ENCODE measurements at regions not wholly inside any gene's neighbourhood (a gene's known extent, or its start where the extent isn't known, plus 50 kb on each side); places are given as distances from the start of the nearest gene placed in this dataset.

DNA sequence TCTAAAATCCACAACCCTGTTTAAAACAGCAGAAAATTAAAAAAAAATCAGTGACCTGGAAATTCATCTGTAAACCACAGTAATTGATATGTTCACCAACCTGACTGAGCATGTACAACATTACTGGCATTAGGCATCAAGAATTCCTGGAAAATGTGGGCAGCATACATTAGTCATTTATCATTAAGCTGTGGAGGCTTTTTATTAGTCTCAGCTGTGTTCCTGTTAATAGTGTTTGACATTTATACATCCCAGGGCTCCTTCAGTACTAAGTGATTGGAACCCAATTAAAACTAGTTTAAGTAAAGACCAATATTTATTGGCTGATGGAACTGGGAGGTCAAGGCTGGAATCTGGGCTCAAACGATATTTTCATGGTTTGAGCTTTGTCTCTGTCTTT, 227.3 kb upstream of the GIMD1 start:
- H3K4me3 ChIP-seq (ENCODE audit: low read depth, low read length), result no peak overlapping the region
- no peaks in the 10 kb centered on the region for H3K27me3 ChIP-seq
- no peaks in the 10 kb centered on the region for H3K4me1 ChIP-seq
- H3K36me3 ChIP-seq, result no peaks in the 10 kb centered on the region
- H3K9me3 ChIP-seq, result no peaks in the 10 kb centered on the region
- TF ChIP-seq, protein P1, sequence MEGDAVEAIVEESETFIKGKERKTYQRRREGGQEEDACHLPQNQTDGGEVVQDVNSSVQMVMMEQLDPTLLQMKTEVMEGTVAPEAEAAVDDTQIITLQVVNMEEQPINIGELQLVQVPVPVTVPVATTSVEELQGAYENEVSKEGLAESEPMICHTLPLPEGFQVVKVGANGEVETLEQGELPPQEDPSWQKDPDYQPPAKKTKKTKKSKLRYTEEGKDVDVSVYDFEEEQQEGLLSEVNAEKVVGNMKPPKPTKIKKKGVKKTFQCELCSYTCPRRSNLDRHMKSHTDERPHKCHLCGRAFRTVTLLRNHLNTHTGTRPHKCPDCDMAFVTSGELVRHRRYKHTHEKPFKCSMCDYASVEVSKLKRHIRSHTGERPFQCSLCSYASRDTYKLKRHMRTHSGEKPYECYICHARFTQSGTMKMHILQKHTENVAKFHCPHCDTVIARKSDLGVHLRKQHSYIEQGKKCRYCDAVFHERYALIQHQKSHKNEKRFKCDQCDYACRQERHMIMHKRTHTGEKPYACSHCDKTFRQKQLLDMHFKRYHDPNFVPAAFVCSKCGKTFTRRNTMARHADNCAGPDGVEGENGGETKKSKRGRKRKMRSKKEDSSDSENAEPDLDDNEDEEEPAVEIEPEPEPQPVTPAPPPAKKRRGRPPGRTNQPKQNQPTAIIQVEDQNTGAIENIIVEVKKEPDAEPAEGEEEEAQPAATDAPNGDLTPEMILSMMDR (IDR thresholded peaks at IDR 0.05; ENCODE audit: low read depth, low read length), result no peak
- DNase-seq, result no peak

DNA sequence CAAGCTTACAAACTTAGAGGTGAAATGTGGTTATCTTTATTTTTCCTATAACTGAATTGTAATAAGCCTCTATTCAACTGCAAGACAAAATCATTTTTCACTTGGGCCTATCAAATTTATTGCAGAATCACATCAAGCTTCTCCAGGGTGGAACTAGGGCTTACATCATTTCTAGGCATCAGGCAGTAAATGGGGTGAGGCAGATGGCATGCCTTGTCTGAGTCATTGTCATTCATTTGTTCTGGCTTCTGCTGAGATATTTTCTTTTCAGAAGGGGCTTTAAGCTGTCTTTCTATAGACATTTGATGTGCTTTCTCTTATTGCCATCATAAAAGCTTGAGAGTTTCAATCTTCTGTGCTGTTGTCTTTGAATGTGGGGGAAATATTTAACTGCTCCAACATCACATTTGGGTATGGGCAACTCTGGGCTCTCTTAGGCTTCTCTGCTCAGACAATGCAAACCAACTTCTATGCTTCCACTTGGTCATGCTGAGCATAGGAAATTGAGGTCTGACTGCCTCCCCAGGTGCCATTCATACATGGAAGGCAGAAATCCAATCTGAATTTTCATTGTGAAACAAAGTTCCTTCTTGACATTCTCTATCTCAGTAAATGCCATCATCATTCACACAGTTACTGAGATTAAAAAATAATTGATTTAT, 225.8 kb upstream of the GIMD1 start:
- TF ChIP-seq, protein P1 (IDR thresholded peaks at IDR 0.05; ENCODE audit: low read depth, low read length), result no peak
- Histone ChIP-seq H3K9me3 (no peaks in the 10 kb centered on the region), H3K4me3 (ENCODE audit: low read depth, low read length) (no peak overlapping the region), H3K36me3 (no peaks in the 10 kb centered on the region), H3K27me3 (no peaks in the 10 kb centered on the region), H3K4me1 (no peaks in the 10 kb centered on the region)
- DNase-seq, result no peak

DNA sequence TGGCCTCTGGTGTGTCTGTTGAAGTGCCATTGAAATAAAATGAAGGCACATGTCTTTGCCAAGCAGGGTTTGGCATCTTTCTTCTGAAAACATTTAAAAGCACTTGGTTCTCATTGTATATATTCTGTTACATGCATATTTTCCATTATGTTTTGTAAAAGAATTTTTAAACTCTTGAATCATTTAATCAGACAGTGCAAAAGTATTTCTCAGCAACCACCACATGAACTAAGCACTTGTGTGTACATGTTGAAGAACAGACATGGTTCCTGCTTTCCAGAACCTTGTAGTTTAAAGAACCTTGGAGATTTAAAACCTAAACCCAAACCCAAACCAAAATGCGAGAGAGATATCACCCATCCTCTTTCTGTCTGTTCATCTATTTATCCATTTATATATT, 220.3 kb upstream of the GIMD1 start:
- no peaks in the 10 kb centered on the region for H3K9me3 ChIP-seq
- no peak overlapping the region for H3K4me3 ChIP-seq (ENCODE audit: low read depth, low read length)
- DNase-seq, result no peak
- H3K4me1 ChIP-seq, result no peaks in the 10 kb centered on the region
- no peaks in the 10 kb centered on the region for H3K36me3 ChIP-seq
- TF ChIP-seq, protein P1 (IDR thresholded peaks at IDR 0.05; ENCODE audit: low read depth, low read length), result no peak
- no peaks in the 10 kb centered on the region for H3K27me3 ChIP-seq

DNA sequence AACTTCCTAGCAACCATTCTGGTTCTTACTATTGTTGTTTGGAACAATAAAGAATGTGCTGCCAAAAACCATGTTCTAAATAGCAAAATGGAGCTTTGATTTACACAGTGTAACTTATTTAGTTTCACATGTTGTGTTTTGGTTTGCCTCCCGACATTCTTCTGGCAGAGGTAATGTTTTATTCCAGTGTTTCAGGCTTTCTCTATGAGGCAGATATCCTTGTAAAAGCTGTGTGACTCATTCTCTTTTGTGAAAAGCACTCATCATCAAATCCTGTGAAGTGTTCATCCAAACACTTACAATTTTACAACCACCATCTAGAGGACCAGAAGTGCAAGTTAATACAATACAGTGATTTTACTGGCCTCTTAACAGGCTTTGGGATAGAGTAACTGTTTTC, 219.0 kb upstream of the GIMD1 start:
- H3K27me3 ChIP-seq, result no peaks in the 10 kb centered on the region
- no peak overlapping the region for H3K4me3 ChIP-seq (ENCODE audit: low read depth, low read length)
- TF ChIP-seq, protein P1 (IDR thresholded peaks at IDR 0.05; ENCODE audit: low read depth, low read length), result no peak
- no peaks in the 10 kb centered on the region for H3K9me3 ChIP-seq
- H3K36me3 ChIP-seq, result no peaks in the 10 kb centered on the region
- H3K4me1 ChIP-seq, result no peaks in the 10 kb centered on the region
- DNase-seq, result no peak

DNA sequence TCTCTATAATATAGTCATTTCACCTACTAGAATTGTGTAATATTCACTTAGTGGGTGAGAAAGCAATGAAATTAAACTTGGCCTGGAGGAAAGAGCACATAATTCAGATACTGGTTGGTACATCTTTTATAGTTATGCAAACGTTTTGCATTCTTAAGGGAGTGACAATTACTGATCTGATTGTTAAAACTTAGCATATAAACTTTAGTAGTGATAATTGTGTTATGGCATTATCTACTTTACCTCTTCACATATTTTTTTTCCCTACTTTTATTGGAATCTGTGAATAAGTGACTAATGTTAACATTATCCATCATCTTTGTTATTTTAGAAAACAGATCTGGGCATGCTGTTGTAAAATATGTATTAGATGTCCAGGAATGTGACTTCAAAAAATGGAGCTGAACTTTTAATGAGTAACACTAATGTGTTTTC, 217.4 kb upstream of the GIMD1 start:
- no peaks in the 10 kb centered on the region for H3K9me3 ChIP-seq
- H3K27me3 ChIP-seq, result no peaks in the 10 kb centered on the region
- H3K4me3 ChIP-seq (ENCODE audit: low read depth, low read length), result no peak overlapping the region
- TF ChIP-seq, protein P1 (IDR thresholded peaks at IDR 0.05; ENCODE audit: low read depth, low read length), result no peak
- no peaks in the 10 kb centered on the region for H3K4me1 ChIP-seq
- no peak for DNase-seq
- no peaks in the 10 kb centered on the region for H3K36me3 ChIP-seq

DNA sequence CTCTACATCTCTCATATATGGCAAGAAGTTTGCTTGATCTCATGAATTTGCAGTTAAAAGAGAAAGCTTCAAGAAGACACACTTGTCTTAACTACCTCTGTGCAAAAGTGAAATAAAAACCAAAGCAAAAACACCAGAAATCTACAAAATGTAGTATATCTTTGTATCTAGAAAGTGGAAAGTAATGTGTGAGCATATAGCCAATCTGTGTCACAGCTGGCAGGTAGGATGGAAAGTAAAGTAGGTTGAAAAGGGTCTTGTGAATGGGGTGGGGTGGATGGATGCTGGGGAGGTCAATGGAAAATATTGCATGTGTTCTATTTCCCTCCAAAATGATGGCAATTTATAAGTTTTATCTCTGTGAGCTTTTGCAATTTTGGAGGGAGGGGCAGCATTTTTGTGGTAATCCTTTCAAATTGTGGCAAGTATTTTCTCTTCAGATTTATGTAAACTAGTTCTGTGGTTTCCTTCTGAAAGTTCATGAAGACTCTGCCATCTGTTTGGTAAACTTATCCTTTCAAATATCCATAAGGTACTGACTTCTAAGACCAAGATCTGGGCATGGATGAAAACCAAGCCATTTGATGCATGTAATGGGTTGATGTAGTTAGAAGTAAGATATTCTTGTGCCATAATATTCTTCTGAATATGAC, 215.9 kb upstream of the GIMD1 start:
- Histone ChIP-seq H3K4me1 (no peaks in the 10 kb centered on the region), H3K36me3 (no peaks in the 10 kb centered on the region), H3K4me3 (ENCODE audit: low read depth, low read length) (no peak overlapping the region), H3K9me3 (no peaks in the 10 kb centered on the region), H3K27me3 (no peaks in the 10 kb centered on the region)
- TF ChIP-seq, protein P1 (IDR thresholded peaks at IDR 0.05; ENCODE audit: low read depth, low read length), result no peak
- DNase-seq, result no peak
